Vagina (tissue), 2 donors: ENCODE measurements at regions not wholly inside any gene's neighbourhood (a gene's known extent, or its start where the extent isn't known, plus 50 kb on each side); places are given as distances from the start of the nearest gene placed in this dataset.

Experiments
- DNase-seq, 2 donors: peaks; one replicate each; pipeline ENCODE4 v3.0.0-alpha.2; 2017; ENCODE audit errors: extremely low spot score in 2 of 2
- H3K27ac ChIP-seq: fragments of 200-600 bp; sonication (generic); one replicate; pipeline ENCODE4 v1.5.1; 2019
- H3K27me3 ChIP-seq: fragments of 200-600 bp; sonication (generic); one replicate; pipeline ENCODE4 v1.5.1; 2019
- H3K36me3 ChIP-seq, 2 donors: fragments of 200-600 bp; sonication (generic); one replicate each; pipeline ENCODE4 v1.5.1; 2017 to 2019
- H3K4me1 ChIP-seq: fragments of 200-600 bp; sonication (generic); one replicate; pipeline ENCODE4 v1.5.1; 2019
- H3K4me3 ChIP-seq, 2 donors: fragments of 200-600 bp; sonication (generic); 1 replicate in 1 of 2; 2 replicates in 1 of 2; pipeline ENCODE4 v1.5.1; 2016 to 2019
- H3K9me3 ChIP-seq: fragments of 200-600 bp; sonication (generic); one replicate; pipeline ENCODE4 v1.5.1; 2019
- CTCF ChIP-seq, 3 experiments: fragments of 450-650 bp in 2 of 3; fragments of 200-600 bp in 1 of 3; sonication (generic) in 1 of 3; IDR thresholded peaks; one replicate each; pipeline ENCODE4 v1.5.1; 2017 to 2019; ENCODE audit warnings: antibody characterized with exemption in 3 of 3, mild to moderate bottlenecking in 2 of 3, moderate library complexity in 2 of 3
- POLR2A ChIP-seq, 2 donors: fragments of 450-650 bp; IDR thresholded peaks; one replicate each; pipeline ENCODE4 v1.6.1; 2017; ENCODE audit warnings: antibody characterized with exemption in 2 of 2, mild to moderate bottlenecking in 2 of 2, moderate library complexity in 2 of 2
- POLR2AphosphoS5 ChIP-seq, 2 donors: sonication (generic); formaldehyde crosslinking; IDR thresholded peaks; one replicate each; pipeline ENCODE4 v1.9.0; 2017; ENCODE audit warnings: antibody characterized with exemption in 2 of 2, mild to moderate bottlenecking in 2 of 2, low read depth in 1 of 2; ENCODE audit not compliant: insufficient read depth in 1 of 2
- intact Hi-C: fragments of 100-400 bp; cut with DNase I; formaldehyde crosslinking; loops from one replicate; pipeline ENCODE4 v1.15.1; 2023

- Histone ChIP-seq H3K4me1 (peaks cover 27% of the 10 kb centered on the region), H3K27me3 (no peaks in the 10 kb centered on the region), H3K9me3 (no peaks in the 10 kb centered on the region), H3K36me3 (no peaks in the 10 kb centered on the region), H3K4me3 (no peak overlapping the region), H3K27ac (no peak overlapping the region)
- no peak for DNase-seq
- no peak for TF ChIP-seq POLR2AphosphoS5 (IDR thresholded peaks at IDR 0.05; ENCODE audit: insufficient read depth in 1 of 2, low read depth in 1 of 2)
- no peak for TF ChIP-seq POLR2A (IDR thresholded peaks at IDR 0.05)
- no peak for TF ChIP-seq CTCF (IDR thresholded peaks at IDR 0.05)
- intact Hi-C loops: no loop called here
These were observed 179.7 kb upstream of the MYLIP start for GRCh38 chr6:15948930-15949900.

- intact Hi-C loops: no loop called here
- no peak overlapping the region for H3K27ac ChIP-seq
- no peak overlapping the region for H3K4me3 ChIP-seq
- H3K9me3 ChIP-seq: no peaks in the 10 kb centered on the region
- no peaks in the 10 kb centered on the region for H3K27me3 ChIP-seq
- TF ChIP-seq POLR2AphosphoS5 (IDR thresholded peaks at IDR 0.05; ENCODE audit: insufficient read depth in 1 of 2, low read depth in 1 of 2) (no peak), POLR2A (IDR thresholded peaks at IDR 0.05) (no peak), CTCF (IDR thresholded peaks at IDR 0.05) (no peak)
- peaks cover 14% of the 10 kb centered on the region for H3K4me1 ChIP-seq
- H3K36me3 ChIP-seq: no peaks in the 10 kb centered on the region
- no peak for DNase-seq
These were observed 181.0 kb upstream of the MYLIP start for GRCh38 chr6:15947923-15948322.

- Histone ChIP-seq H3K4me3 (no peak overlapping the region), H3K27me3 (no peaks in the 10 kb centered on the region), H3K27ac (no peak overlapping the region), H3K9me3 (no peaks in the 10 kb centered on the region), H3K4me1 (peaks cover 9% of the 10 kb centered on the region), H3K36me3 (no peaks in the 10 kb centered on the region)
- intact Hi-C loops: no loop called here
- TF ChIP-seq POLR2AphosphoS5 (IDR thresholded peaks at IDR 0.05; ENCODE audit: insufficient read depth in 1 of 2, low read depth in 1 of 2): no peak
- no peak for DNase-seq
These were observed 181.4 kb upstream of the MYLIP start for GRCh38 chr6:15947436-15947835.

GRCh38 chr6:15946701-15947385 lies 182.0 kb upstream of the MYLIP start:
- TF ChIP-seq POLR2AphosphoS5 (IDR thresholded peaks at IDR 0.05; ENCODE audit: insufficient read depth in 1 of 2, low read depth in 1 of 2): no peak
- no peak for TF ChIP-seq CTCF (IDR thresholded peaks at IDR 0.05)
- TF ChIP-seq POLR2A (IDR thresholded peaks at IDR 0.05): no peak
- Histone ChIP-seq H3K27me3 (no peaks in the 10 kb centered on the region), H3K9me3 (no peaks in the 10 kb centered on the region), H3K4me3 (no peak overlapping the region), H3K36me3 (no peaks in the 10 kb centered on the region), H3K4me1 (peaks cover 3% of the 10 kb centered on the region), H3K27ac (no peak overlapping the region)
- intact Hi-C loops: no loop called here
- no peak for DNase-seq

- H3K4me3 ChIP-seq: no peak overlapping the region
- H3K9me3 ChIP-seq: no peaks in the 10 kb centered on the region
- no peaks in the 10 kb centered on the region for H3K4me1 ChIP-seq
- H3K36me3 ChIP-seq: no peaks in the 10 kb centered on the region
- intact Hi-C loops: no loop called here
- no peak for DNase-seq
- no peaks in the 10 kb centered on the region for H3K27me3 ChIP-seq
- TF ChIP-seq POLR2A (IDR thresholded peaks at IDR 0.05): no peak
- TF ChIP-seq CTCF (IDR thresholded peaks at IDR 0.05): no peak
- no peak for TF ChIP-seq POLR2AphosphoS5 (IDR thresholded peaks at IDR 0.05; ENCODE audit: insufficient read depth in 1 of 2, low read depth in 1 of 2)
- H3K27ac ChIP-seq: no peak overlapping the region
These were observed 183.2 kb upstream of the MYLIP start for GRCh38 chr6:15945593-15946159.
